ENCODE measurements at regions not wholly inside any gene's neighbourhood (a gene's known extent, or its start where the extent isn't known, plus 50 kb on each side); places are given as distances from the start of the nearest gene placed in this dataset.
"Not testable (repeated sequence)": the region's sequence is repeated elsewhere in the genome, so short reads cannot be mapped to it uniquely, and the experiment has no call there.

- no peak overlapping the region for H3K27ac Mint-ChIP-seq
- H3K36me3 Mint-ChIP-seq, result no peaks in the 10 kb centered on the region
- TF ChIP-seq CTCF (conservative IDR thresholded peaks at IDR 0.05), result no peak
- DNase-seq (ENCODE audit: extremely low spot score, unreplicated experiment), result no peak
- H3K4me3 Mint-ChIP-seq, result no peak overlapping the region
- no peaks in the 10 kb centered on the region for H3K27me3 Mint-ChIP-seq
- H3K9me3 Mint-ChIP-seq, result no peaks in the 10 kb centered on the region
- no peaks in the 10 kb centered on the region for H3K4me1 Mint-ChIP-seq (ENCODE audit: unreplicated experiment)
Measured at GRCh38 chr6:102154874-102155273, 761.4 kb downstream of the GRIK2 start.

- H3K27me3 Mint-ChIP-seq; H3K36me3 Mint-ChIP-seq; H3K4me1 Mint-ChIP-seq (ENCODE audit: unreplicated experiment); DNase-seq (ENCODE audit: extremely low spot score, unreplicated experiment); H3K9me3 Mint-ChIP-seq; H3K27ac Mint-ChIP-seq: not testable (repeated sequence)
- H3K4me3 Mint-ChIP-seq, result peak overlapping the region; percentile 77
Measured at GRCh38 chr6:102169802-102170201, 776.3 kb downstream of the GRIK2 start.

GRCh38 chr6:102187186-102187585 is 793.7 kb downstream of the GRIK2 start:
- Mint-ChIP-seq H3K27ac (no peak overlapping the region), H3K27me3 (no peaks in the 10 kb centered on the region), H3K36me3 (no peaks in the 10 kb centered on the region), H3K9me3 (no peaks in the 10 kb centered on the region), H3K4me1 (ENCODE audit: unreplicated experiment) (no peaks in the 10 kb centered on the region), H3K4me3 (no peak overlapping the region)
- TF ChIP-seq CTCF (conservative IDR thresholded peaks at IDR 0.05), result no peak
- no peak for DNase-seq (ENCODE audit: extremely low spot score, unreplicated experiment)

- H3K4me1 Mint-ChIP-seq (ENCODE audit: unreplicated experiment), result no peaks in the 10 kb centered on the region
- H3K27ac Mint-ChIP-seq, result no peak overlapping the region
- H3K9me3 Mint-ChIP-seq, result peaks cover 13% of the 10 kb centered on the region
- TF ChIP-seq CTCF (conservative IDR thresholded peaks at IDR 0.05), result no peak
- no peak for DNase-seq (ENCODE audit: extremely low spot score, unreplicated experiment)
- no peaks in the 10 kb centered on the region for H3K36me3 Mint-ChIP-seq
- H3K27me3 Mint-ChIP-seq, result no peaks in the 10 kb centered on the region
- no peak overlapping the region for H3K4me3 Mint-ChIP-seq
Measured at GRCh38 chr6:102195311-102195710, 801.8 kb downstream of the GRIK2 start.

GRCh38 chr6:102197211-102197610 is 803.7 kb downstream of the GRIK2 start:
- Mint-ChIP-seq H3K36me3 (no peaks in the 10 kb centered on the region), H3K9me3 (peaks cover 13% of the 10 kb centered on the region), H3K27ac (no peak overlapping the region), H3K4me3 (no peak overlapping the region), H3K4me1 (ENCODE audit: unreplicated experiment) (no peaks in the 10 kb centered on the region), H3K27me3 (no peaks in the 10 kb centered on the region)
- TF ChIP-seq CTCF (conservative IDR thresholded peaks at IDR 0.05), result no peak
- DNase-seq (ENCODE audit: extremely low spot score, unreplicated experiment), result no peak

GRCh38 chr6:102204351-102204750 is 810.8 kb downstream of the GRIK2 start:
- H3K27ac Mint-ChIP-seq, result no peak overlapping the region
- no peaks in the 10 kb centered on the region for H3K36me3 Mint-ChIP-seq
- peaks cover 7% of the 10 kb centered on the region for H3K9me3 Mint-ChIP-seq
- no peaks in the 10 kb centered on the region for H3K4me1 Mint-ChIP-seq (ENCODE audit: unreplicated experiment)
- DNase-seq (ENCODE audit: extremely low spot score, unreplicated experiment), result no peak
- no peak for TF ChIP-seq CTCF (conservative IDR thresholded peaks at IDR 0.05)
- H3K4me3 Mint-ChIP-seq, result no peak overlapping the region
- H3K27me3 Mint-ChIP-seq, result no peaks in the 10 kb centered on the region

Data from type B pancreatic cell (in vitro differentiated cells).